ENCODE measurements at regions not wholly inside any gene's neighbourhood (a gene's known extent, or its start where the extent isn't known, plus 50 kb on each side); places are given as distances from the start of the nearest gene placed in this dataset.

DNA sequence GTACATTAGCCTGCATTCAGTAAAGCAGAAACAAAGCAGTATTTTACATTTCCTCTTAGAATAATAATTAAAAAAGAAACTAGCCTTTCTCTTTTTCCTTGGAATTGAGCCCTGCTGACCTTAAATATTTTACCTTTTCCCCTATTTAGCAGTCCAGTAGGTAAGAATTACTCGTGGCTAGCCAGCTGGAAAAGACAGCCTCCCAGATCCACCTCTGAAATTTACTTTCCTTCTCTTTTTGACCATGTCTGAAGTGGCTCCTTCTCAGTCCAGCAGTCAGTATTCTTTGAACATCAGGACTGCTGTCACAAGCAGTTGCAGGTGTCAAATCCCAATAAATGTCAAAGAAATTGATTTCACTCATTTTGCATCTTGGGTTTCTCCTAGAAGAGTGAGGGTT is 311.5 kb upstream of the DCBLD2 start:
- DNase-seq (ENCODE audit: low read depth, low spot score), result peak; percentile 1

GRCh38 chr3:99211309-99211708 is 309.8 kb upstream of the DCBLD2 start:
- DNase-seq (ENCODE audit: low read depth, low spot score), result no peak

DNA sequence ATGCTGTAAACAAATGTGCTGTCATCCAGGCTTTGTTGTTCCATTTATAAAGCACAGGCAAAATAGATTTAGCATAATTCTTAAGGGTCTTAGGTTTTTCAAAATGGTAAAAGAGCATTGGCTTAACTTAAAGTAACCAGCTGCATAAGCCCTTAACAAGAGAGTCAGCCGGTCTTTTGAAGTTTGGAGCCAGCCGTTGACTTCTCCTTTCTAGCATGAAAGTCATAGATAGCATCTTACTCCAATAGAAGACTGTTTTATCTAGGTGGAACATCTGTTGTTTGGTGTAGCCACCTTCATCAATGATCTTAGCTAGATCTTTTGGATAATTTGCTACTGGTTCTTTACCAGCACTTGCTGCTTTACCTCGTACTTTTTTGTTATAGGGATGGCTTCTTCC is 297.5 kb upstream of the DCBLD2 start:
- DNase-seq (ENCODE audit: low read depth, low spot score), result no peak

GRCh38 chr3:99191186-99191585 is 289.7 kb upstream of the DCBLD2 start:
- no peak for DNase-seq (ENCODE audit: low read depth, low spot score)

GRCh38 chr3:99188936-99189335 is 287.4 kb upstream of the DCBLD2 start:
- DNase-seq (ENCODE audit: low read depth, low spot score), result no peak

DNA sequence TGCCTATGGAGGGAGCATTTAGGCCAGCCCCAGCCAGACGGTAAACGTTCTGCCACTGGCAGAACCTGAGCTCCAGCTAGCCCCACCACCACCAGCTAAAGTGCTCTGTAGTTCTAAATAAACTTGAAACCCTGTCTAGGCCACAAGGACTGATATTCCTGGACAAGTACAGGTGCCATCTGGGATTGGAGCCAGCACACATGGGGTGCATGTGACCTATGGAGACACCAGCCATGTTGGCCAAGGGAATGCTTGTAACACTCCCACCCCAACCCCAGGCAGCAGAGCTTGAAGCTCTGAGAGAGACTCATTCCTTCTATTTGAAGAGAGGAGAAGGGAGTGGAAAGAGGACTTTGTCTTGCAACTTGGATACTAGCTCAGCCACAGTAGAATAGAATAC is 284.5 kb upstream of the DCBLD2 start:
- DNase-seq (ENCODE audit: low read depth, low spot score), result no peak

DNA sequence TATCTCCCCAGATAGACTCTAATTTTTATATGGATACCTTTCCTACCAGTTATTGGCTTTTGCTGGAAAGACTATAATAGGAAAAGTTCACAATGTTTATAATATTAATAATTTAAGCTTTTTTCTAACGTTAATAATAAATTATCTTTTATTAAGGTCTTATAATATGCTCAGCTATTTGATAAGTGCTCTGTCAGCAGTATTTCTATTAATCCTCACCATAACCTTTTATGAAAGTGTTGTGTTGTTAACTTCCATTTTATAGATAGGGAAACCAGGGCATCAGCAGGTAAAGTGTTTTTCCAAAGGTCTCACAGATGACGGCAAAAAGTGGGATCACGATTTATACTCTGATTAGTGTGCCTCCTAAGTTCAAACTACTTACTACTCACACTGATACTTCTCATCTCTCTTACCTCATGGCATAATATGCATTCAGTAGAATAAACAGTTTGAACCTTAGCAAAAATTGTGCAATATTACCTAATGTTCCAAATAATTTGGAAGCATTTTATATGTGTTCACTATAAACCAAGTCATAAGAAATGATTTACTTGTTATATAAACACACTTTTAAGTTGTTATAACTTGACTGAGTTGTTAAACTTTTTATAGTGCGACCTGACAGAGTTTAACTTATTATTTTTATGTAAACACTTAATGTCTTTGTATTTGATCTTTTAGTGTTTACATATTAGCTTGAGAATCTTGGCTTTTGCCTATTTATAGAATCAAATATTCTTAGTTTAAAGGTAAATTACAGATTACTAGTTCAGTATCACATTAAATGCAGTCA is 274.9 kb upstream of the DCBLD2 start:
- no peak for DNase-seq (ENCODE audit: low read depth, low spot score)

- no peak for DNase-seq (ENCODE audit: low read depth, low spot score)
Observed at GRCh38 chr3:99175276-99175812, 273.8 kb upstream of the DCBLD2 start.

DNA sequence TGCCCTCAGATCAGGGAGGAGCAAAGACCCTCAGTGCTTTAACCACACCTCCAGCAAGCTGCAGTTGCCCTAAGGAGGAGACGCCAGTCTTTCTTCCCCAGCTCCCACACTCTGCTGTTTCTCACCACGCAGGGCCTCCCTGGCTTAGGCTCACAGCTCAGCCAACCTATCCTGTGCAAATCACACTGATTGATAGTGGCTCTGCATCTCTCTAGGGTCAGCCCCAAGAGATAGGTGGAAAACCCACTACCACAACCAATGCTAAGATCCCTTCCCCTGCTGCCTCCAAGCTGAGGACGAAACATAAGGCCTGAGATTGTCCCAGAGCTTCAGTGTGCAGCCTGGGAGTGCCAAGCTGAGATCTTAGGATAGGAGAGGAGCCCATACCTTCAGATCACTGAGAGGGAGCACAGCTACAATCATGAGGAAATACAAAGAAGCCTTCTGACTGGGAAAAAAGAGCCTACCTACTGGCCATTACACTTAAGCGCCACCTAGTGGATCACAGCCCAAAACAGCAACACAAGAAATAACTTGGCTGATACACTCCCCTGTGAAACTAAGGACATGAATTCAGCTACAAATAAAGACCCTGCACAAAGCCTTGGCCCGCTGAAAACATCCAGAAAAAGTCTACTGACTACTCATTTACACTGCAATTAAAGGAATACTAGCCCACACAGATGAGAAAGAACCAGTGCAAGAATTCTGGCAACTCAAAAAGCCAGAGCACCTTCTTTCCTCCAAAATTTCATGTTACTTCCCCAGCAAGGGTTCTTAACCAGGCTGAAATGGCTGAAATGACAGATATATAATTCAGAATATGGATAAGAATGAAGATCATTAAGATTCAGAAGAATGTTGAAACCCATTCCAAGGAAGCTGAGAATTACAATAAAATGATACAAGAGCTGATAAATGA is 271.5 kb upstream of the DCBLD2 start:
- peak; percentile 88 for DNase-seq (ENCODE audit: low read depth, low spot score)

GRCh38 chr3:99171800-99172199 is 270.3 kb upstream of the DCBLD2 start:
- no peak for DNase-seq (ENCODE audit: low read depth, low spot score)

DNA sequence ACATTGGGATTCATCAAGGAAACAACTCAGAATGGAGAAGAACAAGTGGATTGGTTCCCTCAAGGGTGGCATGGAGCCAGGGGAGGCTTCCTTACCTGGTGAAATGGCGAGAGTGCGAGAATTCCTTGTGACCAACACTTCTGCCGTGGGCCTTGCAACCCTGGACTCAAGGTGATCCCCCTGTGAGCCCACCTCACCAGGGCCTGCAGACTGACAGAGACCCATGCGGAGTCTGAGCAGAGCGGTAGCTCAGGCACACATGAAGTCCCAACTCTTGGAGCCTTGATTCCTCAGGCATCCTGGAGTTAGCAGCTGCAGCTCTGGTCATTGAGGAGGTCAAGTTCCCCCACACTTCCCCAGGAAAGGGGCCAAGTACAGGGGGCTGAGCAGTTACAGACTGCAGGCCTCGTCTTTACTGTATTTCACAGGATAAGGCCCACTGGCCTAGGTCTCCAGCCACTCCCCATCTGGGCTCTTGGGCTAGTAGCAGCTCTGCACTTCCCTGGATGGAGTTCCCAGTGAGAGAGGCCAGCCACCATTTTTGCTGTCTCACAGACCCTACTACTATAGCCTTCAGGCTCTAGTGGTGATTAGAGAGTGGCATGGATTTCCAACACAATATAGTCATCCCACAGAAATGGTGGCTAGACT is 269.5 kb upstream of the DCBLD2 start:
- DNase-seq (ENCODE audit: low read depth, low spot score), result no peak

- DNase-seq (ENCODE audit: low read depth, low spot score), result no peak
Observed at GRCh38 chr3:99167071-99167470, 265.6 kb upstream of the DCBLD2 start.

DNA sequence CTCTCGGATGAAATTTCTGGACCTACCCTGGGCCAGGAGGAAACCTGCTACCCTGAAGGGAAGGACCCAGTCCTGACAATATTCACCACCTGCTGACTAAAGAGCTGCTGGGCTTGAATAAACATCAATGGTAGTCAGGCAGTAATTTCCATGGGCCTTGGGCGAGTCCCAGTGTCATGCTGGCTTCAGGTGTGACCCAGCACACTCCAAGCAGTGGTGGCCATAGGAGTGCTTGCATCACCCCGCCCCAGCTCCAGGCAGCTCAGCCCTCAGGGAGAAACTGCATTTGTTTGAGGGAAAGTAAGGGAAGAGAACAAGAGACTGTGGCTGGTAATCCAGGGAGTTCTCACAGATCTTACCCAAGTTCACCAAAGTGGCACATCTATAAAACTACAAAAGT is 261.8 kb upstream of the DCBLD2 start:
- DNase-seq (ENCODE audit: low read depth, low spot score), result no peak

DNA sequence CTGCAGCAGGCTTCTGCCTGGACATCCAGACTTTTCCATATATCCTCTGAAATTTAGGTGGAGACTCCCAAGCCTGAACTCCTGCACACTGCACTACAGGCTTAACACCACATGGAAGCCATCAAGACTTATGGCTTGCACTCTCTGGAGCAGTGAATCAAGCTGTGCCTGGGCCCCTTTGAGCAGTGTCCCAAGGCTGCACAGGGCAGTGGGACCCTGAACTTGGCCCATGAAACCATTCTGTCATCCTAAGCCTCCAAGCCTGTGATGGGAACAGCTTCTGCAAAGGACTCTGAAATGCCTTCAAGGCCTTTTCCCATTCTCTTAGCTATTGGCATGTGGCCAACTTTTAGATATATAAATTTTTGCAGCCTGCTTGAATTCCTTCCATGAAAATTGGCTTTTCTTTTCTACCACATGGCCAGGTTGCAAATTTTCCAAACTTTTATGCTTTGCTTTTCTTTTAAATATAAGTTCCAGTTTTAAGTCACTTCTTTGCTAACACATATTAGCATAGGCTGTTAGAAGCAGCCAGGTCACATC is 257.8 kb upstream of the DCBLD2 start:
- no peak for DNase-seq (ENCODE audit: low read depth, low spot score)

GRCh38 chr3:99145031-99145430 is 243.5 kb upstream of the DCBLD2 start:
- no peak for DNase-seq (ENCODE audit: low read depth, low spot score)

- peak; percentile 1 for DNase-seq (ENCODE audit: low read depth, low spot score)
Observed at GRCh38 chr3:99143493-99143892, 242.0 kb upstream of the DCBLD2 start.

DNA sequence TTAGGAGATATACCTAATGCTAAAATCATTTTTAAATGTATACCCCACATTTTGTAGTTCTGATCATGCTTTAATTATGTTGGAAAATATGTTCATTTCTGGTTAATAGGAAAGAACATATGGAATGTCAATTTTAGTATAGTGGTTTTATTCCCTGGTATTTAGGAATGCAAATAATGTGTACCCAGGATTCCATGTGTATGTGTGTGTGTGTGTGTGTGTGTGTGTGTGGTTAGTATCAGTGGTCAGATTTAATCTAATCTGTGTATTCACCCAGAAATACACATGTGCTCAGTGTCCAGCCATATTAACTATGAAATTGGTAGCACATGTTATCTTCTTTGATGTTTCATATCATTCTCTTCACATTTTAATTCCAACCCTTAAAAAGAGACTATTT is 233.5 kb upstream of the DCBLD2 start:
- DNase-seq (ENCODE audit: low read depth, low spot score), result no peak

GRCh38 chr3:99131876-99132275 is 230.4 kb upstream of the DCBLD2 start:
- peak; percentile 72 for DNase-seq (ENCODE audit: low read depth, low spot score)

DNA sequence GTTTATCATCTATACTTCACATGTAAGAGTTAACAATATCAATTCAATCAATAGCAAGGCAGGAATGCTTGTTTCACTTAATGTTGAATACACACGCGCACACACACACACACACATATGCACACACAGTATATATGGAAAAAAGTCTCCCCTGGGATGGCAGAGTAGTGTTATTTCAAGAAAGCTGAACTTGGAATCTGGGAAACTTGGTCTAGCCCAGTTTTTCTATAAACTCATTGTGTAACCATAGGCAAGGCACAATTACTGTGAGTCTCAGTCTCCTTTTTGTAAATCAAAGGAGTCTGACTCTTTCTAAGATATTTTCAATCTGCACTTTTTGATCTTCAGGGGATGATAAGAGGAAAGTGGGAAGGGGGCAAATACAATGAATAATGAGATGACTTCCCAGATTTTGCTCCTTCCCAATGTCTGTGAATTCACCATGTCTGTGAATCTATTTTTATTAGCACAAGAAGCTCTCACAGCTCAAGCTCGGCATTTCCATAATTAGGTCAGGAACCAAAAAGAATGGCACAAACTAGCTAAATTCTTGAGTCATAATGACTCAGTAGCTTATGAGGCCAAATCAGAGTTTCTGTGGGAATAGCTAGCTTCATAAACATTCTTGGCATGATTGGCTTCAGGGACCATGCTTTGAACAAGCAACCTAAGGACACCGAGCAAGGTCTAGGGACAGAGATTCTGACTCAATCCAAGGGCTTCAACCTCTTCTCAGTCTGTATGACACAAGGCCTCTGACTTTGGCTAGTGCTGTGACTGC is 227.4 kb upstream of the DCBLD2 start:
- DNase-seq (ENCODE audit: low read depth, low spot score), result peak; percentile 96

GRCh38 chr3:99128235-99128634 is 226.7 kb upstream of the DCBLD2 start:
- DNase-seq (ENCODE audit: low read depth, low spot score), result peak; percentile 43

DNA sequence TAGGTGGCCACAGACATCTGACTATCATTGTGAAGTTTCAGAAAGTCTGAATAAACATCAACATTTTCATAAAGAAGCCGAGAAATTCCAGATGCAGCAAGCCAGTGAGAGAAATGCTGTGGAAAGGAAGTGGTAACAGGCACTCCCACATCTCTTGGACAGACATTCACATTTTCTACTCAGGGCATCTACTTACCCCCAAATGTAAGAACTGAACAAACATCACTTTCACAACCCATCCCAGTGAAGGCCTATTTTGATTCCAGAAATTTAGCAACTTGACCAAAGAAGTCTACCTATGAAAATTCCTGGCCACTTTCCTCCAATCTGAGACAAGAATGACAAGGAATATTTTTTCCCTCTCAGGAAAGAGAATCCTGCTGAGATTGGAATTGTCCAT is 224.8 kb upstream of the DCBLD2 start:
- peak; percentile 23 for DNase-seq (ENCODE audit: low read depth, low spot score)

Data from astrocyte of the hippocampus (primary cell).